NT2/D1 (cell line): ENCODE measurements at regions not wholly inside any gene's neighbourhood (a gene's known extent, or its start where the extent isn't known, plus 50 kb on each side); places are given as distances from the start of the nearest gene placed in this dataset.

Experiments used
- DNase-seq: peaks from one replicate; pipeline ENCODE4 v3.0.0-alpha.2; 2011; ENCODE audit warnings: low read depth, low spot score
- H3K27me3 ChIP-seq: 2 replicates; pipeline ENCODE4 v1.6.0; 2011; ENCODE audit warnings: mild to moderate bottlenecking; ENCODE audit not compliant: insufficient read length, insufficient read depth
- H3K36me3 ChIP-seq: 2 replicates; pipeline ENCODE4 v1.6.1; 2011; ENCODE audit warnings: mild to moderate bottlenecking, low read length, mixed read lengths; ENCODE audit not compliant: insufficient read depth, insufficient read length
- H3K4me1 ChIP-seq: 2 replicates; pipeline ENCODE4 v1.5.1; 2011; ENCODE audit not compliant: insufficient read depth, insufficient read length
- H3K4me3 ChIP-seq: 2 replicates; pipeline ENCODE4 v1.5.1; 2011; ENCODE audit warnings: low read depth; ENCODE audit not compliant: insufficient read length
- H3K9ac ChIP-seq: 2 replicates; pipeline ENCODE4 v1.6.0; 2011; ENCODE audit warnings: low read depth; ENCODE audit not compliant: insufficient read length
- H3K9me3 ChIP-seq: 2 replicates; pipeline ENCODE4 v1.5.1; 2011; ENCODE audit warnings: mild to moderate bottlenecking, low read length; ENCODE audit not compliant: insufficient read depth
- SUZ12 ChIP-seq: IDR thresholded peaks from 2 replicates; pipeline ENCODE4 v1.6.1; 2011; ENCODE audit not compliant: insufficient read length, insufficient read depth; ENCODE audit errors: extremely low read depth
- YY1 ChIP-seq: IDR thresholded peaks from 2 replicates; pipeline ENCODE4 v1.6.1; 2011; ENCODE audit not compliant: insufficient read length, insufficient read depth
- ZNF274 ChIP-seq: IDR thresholded peaks from 2 replicates; pipeline ENCODE4 v1.6.1; 2011; ENCODE audit warnings: mild to moderate bottlenecking, low read depth, low read length

- no peaks in the 10 kb centered on the region for H3K27me3 ChIP-seq
- no peak for TF ChIP-seq SUZ12
- TF ChIP-seq ZNF274, result no peak
- TF ChIP-seq YY1, result no peak
- H3K9me3 ChIP-seq, result no peaks in the 10 kb centered on the region
- no peak overlapping the region for H3K4me3 ChIP-seq
- no peaks in the 10 kb centered on the region for H3K36me3 ChIP-seq
- no peaks in the 10 kb centered on the region for H3K4me1 ChIP-seq
- no peak for DNase-seq
- H3K9ac ChIP-seq, result no peak overlapping the region
These were observed 938.1 kb upstream of the SLC39A10 start for GRCh38 chr2:194718881-194719280.

- H3K27me3 ChIP-seq, result no peaks in the 10 kb centered on the region
- no peak for TF ChIP-seq ZNF274
- no peak for TF ChIP-seq YY1
- TF ChIP-seq SUZ12, result no peak
- H3K4me3 ChIP-seq, result no peak overlapping the region
- DNase-seq, result no peak
- no peaks in the 10 kb centered on the region for H3K9me3 ChIP-seq
- no peaks in the 10 kb centered on the region for H3K36me3 ChIP-seq
- no peak overlapping the region for H3K9ac ChIP-seq
- no peaks in the 10 kb centered on the region for H3K4me1 ChIP-seq
These were observed 942.5 kb upstream of the SLC39A10 start for GRCh38 chr2:194714541-194714940.

GRCh38 chr2:194709840-194710239 lies 947.2 kb upstream of the SLC39A10 start:
- no peak overlapping the region for H3K4me3 ChIP-seq
- no peak overlapping the region for H3K9ac ChIP-seq
- no peaks in the 10 kb centered on the region for H3K27me3 ChIP-seq
- DNase-seq, result no peak
- TF ChIP-seq ZNF274 (no peak), SUZ12 (no peak), YY1 (no peak)
- no peaks in the 10 kb centered on the region for H3K4me1 ChIP-seq
- no peaks in the 10 kb centered on the region for H3K36me3 ChIP-seq
- H3K9me3 ChIP-seq, result no peaks in the 10 kb centered on the region

- DNase-seq, result no peak
- Histone ChIP-seq H3K9me3 (no peaks in the 10 kb centered on the region), H3K27me3 (no peaks in the 10 kb centered on the region), H3K9ac (no peak overlapping the region), H3K4me3 (no peak overlapping the region), H3K4me1 (no peaks in the 10 kb centered on the region), H3K36me3 (no peaks in the 10 kb centered on the region)
- TF ChIP-seq SUZ12 (no peak), YY1 (no peak), ZNF274 (no peak)
These were observed 950.8 kb upstream of the SLC39A10 start for GRCh38 chr2:194706179-194706578.

GRCh38 chr2:194705398-194705797 lies 951.6 kb upstream of the SLC39A10 start:
- H3K9me3 ChIP-seq, result no peaks in the 10 kb centered on the region
- TF ChIP-seq YY1 (no peak), ZNF274 (no peak), SUZ12 (no peak)
- DNase-seq, result no peak
- H3K27me3 ChIP-seq, result no peaks in the 10 kb centered on the region
- no peaks in the 10 kb centered on the region for H3K36me3 ChIP-seq
- H3K4me1 ChIP-seq, result no peaks in the 10 kb centered on the region
- H3K4me3 ChIP-seq, result no peak overlapping the region
- no peak overlapping the region for H3K9ac ChIP-seq

- TF ChIP-seq SUZ12 (no peak), YY1 (no peak), ZNF274 (no peak)
- no peak for DNase-seq
- H3K27me3 ChIP-seq, result no peaks in the 10 kb centered on the region
- H3K36me3 ChIP-seq, result no peaks in the 10 kb centered on the region
- H3K4me3 ChIP-seq, result no peak overlapping the region
- no peak overlapping the region for H3K9ac ChIP-seq
- H3K4me1 ChIP-seq, result no peaks in the 10 kb centered on the region
- no peaks in the 10 kb centered on the region for H3K9me3 ChIP-seq
These were observed 956.3 kb upstream of the SLC39A10 start for GRCh38 chr2:194700726-194701125.

GRCh38 chr2:194700116-194700515 lies 956.9 kb upstream of the SLC39A10 start:
- H3K4me1 ChIP-seq, result no peaks in the 10 kb centered on the region
- H3K9ac ChIP-seq, result no peak overlapping the region
- no peak overlapping the region for H3K4me3 ChIP-seq
- TF ChIP-seq YY1, result no peak
- TF ChIP-seq ZNF274, result no peak
- TF ChIP-seq SUZ12, result no peak
- no peaks in the 10 kb centered on the region for H3K36me3 ChIP-seq
- H3K27me3 ChIP-seq, result no peaks in the 10 kb centered on the region
- H3K9me3 ChIP-seq, result no peaks in the 10 kb centered on the region
- no peak for DNase-seq
